ENCODE measurements at regions not wholly inside any gene's neighbourhood (a gene's known extent, or its start where the extent isn't known, plus 50 kb on each side); places are given as distances from the start of the nearest gene placed in this dataset.

DNA sequence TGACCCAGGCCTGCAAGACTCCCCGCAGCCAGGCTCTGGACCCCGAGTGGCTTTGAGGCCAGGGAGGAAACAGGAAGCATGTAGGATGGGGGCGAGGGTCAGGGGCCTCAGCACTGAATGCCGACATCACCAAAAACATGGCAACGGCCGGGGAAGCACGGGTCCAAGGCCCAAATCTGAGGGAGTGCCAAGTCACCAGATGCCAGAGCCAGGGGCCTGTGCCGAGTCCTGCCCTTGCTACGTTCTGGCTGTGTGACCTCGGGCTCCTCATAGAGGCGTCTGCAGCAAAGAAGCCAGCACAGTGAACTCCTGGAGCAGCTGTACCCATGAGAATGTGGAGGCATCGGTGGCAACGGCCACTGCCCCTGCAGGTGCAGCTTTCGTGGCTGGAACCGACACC is 420.7 kb downstream of the CTTN start:
- no peak for DNase-seq (ENCODE audit: low read depth in 1 of 2, low spot score in 2 of 2)
- Histone ChIP-seq H3K9me3 (replicated peaks) (peaks cover 80% of the 10 kb centered on the region), H3K4me1 (replicated peaks) (no peaks in the 10 kb centered on the region), H3K36me3 (peaks cover 3% of the 10 kb centered on the region; the same call in 1 of the 2 replicates), H3K27me3 (replicated peaks) (no peaks in the 10 kb centered on the region), H3K27ac (no peak overlapping the region), H3K4me3 (no peak overlapping the region)

DNA sequence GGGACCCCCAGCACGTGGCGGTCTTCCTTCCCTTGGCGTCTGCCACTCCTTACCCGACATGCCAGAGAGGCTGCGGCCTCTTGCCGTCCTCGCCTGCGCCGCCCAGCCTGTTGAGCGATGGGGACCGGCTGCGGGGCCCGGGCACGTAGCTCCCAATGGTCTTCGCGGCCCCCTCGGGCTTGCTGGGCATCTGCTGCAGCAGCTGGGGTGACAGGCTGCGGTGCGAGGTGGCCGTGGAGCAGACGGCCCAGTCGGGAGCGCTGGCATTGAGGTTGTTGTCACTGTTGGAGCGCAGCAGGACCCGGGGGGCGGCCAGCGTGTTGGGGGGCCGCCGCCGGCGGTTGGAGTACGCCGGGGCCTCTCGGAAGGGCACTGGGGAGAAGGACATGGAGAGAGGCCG is 422.0 kb downstream of the CTTN start:
- H3K27me3 ChIP-seq (replicated peaks), result no peaks in the 10 kb centered on the region
- no peaks in the 10 kb centered on the region for H3K4me1 ChIP-seq (replicated peaks)
- peaks cover 3% of the 10 kb centered on the region; the same call in 1 of the 2 replicates for H3K36me3 ChIP-seq
- DNase-seq (ENCODE audit: low read depth in 1 of 2, low spot score in 2 of 2), result no peak
- no peak overlapping the region for H3K4me3 ChIP-seq
- peaks cover 75% of the 10 kb centered on the region for H3K9me3 ChIP-seq (replicated peaks)
- H3K27ac ChIP-seq, result no peak overlapping the region

DNA sequence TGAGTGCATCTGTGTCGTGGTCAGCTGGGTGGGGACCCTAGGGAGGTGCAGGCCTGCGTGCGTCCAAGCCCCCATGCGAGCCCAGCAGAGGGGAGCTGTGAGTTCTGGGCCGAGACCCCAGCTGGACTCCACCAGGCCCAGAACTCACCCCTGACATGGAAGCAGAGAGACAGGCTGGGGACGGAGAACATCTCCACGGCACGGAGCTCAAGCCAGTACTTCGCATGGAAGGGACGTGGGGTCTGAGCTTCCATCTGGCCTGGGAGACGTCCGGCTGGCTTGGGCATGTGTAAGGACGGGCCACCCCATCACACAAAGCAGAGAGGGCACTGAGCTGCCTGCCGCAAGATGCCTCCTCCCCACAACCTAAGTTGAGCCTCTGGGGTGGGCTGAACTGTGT is 422.4 kb downstream of the CTTN start:
- no peak for DNase-seq (ENCODE audit: low read depth in 1 of 2, low spot score in 2 of 2)
- H3K36me3 ChIP-seq, result peaks cover 3% of the 10 kb centered on the region; the same call in 1 of the 2 replicates
- H3K27ac ChIP-seq, result no peak overlapping the region
- no peak overlapping the region for H3K4me3 ChIP-seq
- H3K9me3 ChIP-seq (replicated peaks), result peaks cover 71% of the 10 kb centered on the region
- no peaks in the 10 kb centered on the region for H3K27me3 ChIP-seq (replicated peaks)
- no peaks in the 10 kb centered on the region for H3K4me1 ChIP-seq (replicated peaks)

DNA sequence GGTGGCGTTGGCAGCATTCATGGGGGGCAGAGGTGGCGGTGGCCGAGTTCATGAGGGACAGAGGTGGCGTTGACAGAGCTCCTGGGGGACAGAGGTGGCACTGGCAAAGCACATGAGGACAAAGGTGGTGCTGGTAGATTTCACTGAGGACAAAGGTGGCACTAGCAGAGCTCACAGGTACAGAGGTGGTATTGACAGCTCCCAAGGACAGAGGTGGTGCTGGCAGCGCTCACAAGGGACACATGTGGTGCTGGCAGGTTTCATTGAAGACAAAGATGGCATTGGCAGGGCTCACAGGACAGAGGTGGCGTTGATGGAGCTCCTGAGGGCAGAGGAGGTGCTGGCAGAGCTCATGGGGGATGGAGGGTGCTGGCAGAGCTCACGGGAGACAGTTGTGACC is 425.4 kb downstream of the CTTN start:
- Histone ChIP-seq H3K9me3 (replicated peaks) (peaks cover 63% of the 10 kb centered on the region), H3K36me3 (peaks cover 3% of the 10 kb centered on the region; the same call in 1 of the 2 replicates), H3K27me3 (replicated peaks) (no peaks in the 10 kb centered on the region), H3K4me1 (replicated peaks) (no peaks in the 10 kb centered on the region), H3K4me3 (no peak overlapping the region), H3K27ac (no peak overlapping the region)
- no peak for DNase-seq (ENCODE audit: low read depth in 1 of 2, low spot score in 2 of 2)

DNA sequence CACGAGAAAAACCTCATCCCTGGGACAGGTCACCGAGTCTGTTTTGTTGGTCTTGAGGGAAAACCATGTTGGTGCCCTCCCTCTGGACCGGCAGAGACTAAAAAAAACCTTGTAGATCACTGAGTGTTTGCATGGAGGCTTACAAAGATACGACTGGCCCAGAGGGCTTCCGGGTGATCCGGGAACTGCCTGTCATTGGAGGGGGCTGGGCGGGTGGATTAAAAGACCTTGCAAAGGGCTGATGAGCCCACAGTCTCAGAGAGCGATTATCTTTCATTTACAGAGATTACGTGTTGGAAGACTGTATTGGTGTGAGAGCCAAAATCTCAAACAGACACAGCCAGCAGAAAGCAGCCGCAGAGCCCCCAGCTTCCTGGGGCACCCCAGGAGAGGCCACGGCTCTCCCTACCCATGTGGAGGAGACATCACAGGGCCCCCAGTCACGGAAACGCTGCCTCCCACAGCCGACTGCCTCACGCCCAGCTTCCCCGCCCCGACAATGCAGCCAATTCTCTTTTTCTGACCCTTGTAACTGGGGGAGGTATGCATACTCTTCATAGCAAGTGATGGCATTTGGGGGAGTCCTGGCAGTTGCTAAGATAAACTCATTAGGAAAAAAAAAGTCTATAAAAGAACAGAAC is 426.4 kb downstream of the CTTN start:
- H3K27ac ChIP-seq, result no peak overlapping the region
- peak in 1 of 2 experiments; percentile 23 for DNase-seq (ENCODE audit: low read depth in 1 of 2, low spot score in 2 of 2)

DNA sequence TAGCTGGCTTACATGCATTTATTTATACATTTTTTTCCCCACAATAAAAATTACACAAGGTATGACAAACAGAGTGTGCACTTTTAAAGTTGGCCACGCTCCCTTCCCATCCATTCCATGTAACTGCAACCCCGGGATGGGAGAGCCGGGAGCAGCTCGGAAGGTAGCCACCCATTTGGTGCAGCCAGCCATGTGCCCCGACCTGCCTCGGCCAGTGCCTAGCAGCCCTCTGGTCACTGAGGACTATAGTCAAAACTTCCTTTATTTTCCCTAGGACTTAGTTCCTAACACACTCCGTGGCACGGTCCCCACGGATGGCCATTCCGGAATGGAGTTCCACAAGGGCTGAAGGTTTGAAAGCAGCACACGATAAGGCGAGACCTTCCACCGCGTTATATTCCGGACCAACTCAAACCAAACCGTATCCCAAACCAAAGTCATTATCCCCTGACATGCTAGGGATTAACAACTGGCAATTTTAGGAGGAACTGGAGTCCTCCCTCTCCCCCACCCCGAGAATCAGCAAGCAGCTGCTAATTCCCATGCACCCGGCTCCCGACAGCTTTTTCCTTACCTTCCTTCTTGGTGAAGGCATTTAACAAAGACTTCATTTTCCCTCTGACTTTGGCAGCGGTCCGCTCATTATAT is 426.4 kb downstream of the SHANK2 start:
- H3K36me3 ChIP-seq, result no peaks in the 10 kb centered on the region
- H3K4me3 ChIP-seq, result peak overlapping the region; percentile 19
- peak in 1 of 2 experiments; percentile 20 for DNase-seq (ENCODE audit: low read depth in 1 of 2, low spot score in 2 of 2)
- H3K27me3 ChIP-seq (replicated peaks), result no peaks in the 10 kb centered on the region
- no peak overlapping the region for H3K27ac ChIP-seq
- H3K9me3 ChIP-seq (replicated peaks), result peaks cover 58% of the 10 kb centered on the region
- no peaks in the 10 kb centered on the region for H3K4me1 ChIP-seq (replicated peaks)

More for the DNA sequence above, 426.4 kb downstream of the CTTN start:
- Histone ChIP-seq H3K4me1 (replicated peaks) (no peaks in the 10 kb centered on the region), H3K9me3 (replicated peaks) (peaks cover 60% of the 10 kb centered on the region), H3K36me3 (0 out of 2 replicates have a peak, but pooled peaks cover 3% of the 10 kb centered on the region), H3K27me3 (replicated peaks) (no peaks in the 10 kb centered on the region), H3K4me3 (no peak overlapping the region)

DNA sequence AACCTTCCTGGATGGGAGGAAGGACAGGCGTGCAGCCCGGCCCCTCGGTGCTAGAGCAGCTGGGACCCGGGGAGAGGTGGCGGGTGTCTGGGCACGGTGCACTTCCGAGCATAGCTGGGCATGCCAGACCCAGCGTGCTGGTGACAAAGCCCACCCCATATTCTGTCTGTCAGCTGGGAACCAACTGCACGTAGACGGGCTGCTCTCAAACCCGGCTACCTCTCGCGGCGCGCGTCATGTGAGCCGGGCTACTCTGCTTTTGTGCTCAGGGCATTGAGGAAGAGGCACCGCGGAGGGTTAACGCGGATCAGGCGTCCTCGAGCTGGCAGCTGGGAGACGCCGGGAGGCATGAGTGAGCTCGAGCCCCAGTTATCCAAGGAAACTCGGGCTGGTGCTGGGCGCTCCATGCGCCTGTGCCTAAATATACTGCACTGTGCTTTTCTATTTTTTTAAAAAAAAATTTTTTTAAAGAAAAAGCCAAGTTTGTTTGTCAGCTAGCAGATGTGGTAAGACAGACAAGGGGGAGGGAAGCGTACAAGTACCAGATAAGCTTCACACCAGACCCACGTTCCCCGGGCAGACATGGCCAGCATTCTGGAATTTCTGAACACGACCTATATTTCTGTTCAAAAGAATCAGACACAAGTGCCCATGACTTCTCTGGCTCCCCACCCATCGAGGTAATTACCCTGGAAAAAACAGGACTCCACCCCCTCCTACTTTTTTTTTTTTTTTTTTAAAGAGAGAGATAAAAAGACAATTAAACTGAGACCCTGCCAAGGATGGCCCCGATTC is 425.6 kb downstream of the SHANK2 start:
- no peaks in the 10 kb centered on the region for H3K4me1 ChIP-seq (replicated peaks)
- H3K36me3 ChIP-seq, result no peaks in the 10 kb centered on the region
- no peaks in the 10 kb centered on the region for H3K27me3 ChIP-seq (replicated peaks)
- peak overlapping the region; percentile 19 for H3K4me3 ChIP-seq
- DNase-seq (ENCODE audit: low read depth in 1 of 2, low spot score in 2 of 2), result no peak
- no peak overlapping the region for H3K27ac ChIP-seq
- peaks cover 58% of the 10 kb centered on the region for H3K9me3 ChIP-seq (replicated peaks)

DNA sequence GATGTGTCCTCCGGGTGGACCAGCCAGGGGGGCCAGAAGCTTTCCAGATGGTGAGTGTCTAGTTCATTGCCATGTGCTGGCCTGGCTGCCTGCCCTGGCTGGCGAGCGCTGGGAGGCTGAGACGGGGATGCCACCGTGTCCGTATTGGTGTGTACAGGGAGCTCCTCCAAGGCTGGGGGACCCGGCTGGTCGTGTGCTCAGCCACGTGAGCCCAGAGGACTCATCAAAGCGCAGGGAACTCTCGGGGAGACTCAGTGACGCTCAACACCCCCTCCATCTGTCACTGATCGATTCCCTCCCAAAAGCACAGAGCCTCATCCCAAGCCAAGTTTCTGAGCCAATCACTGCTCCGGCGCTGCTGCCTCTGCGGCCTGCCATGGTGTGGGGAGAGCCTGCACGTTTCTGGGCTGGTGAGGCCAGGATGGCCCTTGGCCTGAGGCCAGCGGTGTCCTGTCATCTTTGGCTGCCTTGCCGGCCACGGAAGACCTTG is 423.7 kb downstream of the SHANK2 start:
- Histone ChIP-seq H3K27me3 (replicated peaks) (no peaks in the 10 kb centered on the region), H3K4me3 (no peak overlapping the region), H3K9me3 (replicated peaks) (peaks cover 72% of the 10 kb centered on the region), H3K4me1 (replicated peaks) (no peaks in the 10 kb centered on the region), H3K36me3 (no peaks in the 10 kb centered on the region), H3K27ac (no peak overlapping the region)
- DNase-seq (ENCODE audit: low read depth in 1 of 2, low spot score in 2 of 2), result no peak

DNA sequence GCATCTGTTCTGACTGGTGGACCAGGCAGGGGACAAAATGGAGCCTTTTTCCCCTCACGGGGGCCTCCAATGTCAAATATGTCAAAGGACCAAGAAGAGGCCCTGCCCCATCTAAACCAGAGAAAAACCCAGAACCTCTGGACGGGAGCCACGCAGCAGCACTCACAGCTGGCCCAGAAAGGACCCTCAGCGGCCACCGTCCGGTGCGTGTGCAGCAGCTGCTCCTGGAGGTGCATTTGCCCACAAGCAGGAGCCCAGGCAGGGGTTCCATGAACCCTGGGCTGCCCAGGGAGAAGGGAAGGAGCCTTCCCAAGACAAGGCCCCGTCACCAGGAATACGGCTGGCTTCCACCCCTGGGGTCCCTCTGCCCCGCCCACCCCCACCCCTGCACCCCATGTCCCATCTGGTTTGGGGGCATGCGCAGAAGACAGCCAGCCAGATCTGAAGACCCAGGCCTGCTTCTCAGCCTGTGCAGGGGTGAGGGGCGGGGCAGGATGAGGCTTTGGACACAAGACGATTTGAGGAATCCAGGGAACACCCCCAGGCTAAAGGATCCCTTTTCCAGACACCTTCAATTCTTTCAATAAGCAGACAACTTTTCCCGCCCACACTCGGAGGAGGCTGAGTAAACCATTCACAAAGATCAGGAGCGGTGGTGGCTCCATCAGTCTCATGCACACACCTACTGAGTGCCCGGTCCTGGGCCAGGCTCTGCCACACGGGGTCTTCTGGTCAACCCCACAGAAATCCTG is 423.1 kb downstream of the SHANK2 start:
- DNase-seq (ENCODE audit: low read depth in 1 of 2, low spot score in 2 of 2), result no peak
- no peaks in the 10 kb centered on the region for H3K36me3 ChIP-seq
- no peaks in the 10 kb centered on the region for H3K4me1 ChIP-seq (replicated peaks)
- H3K4me3 ChIP-seq, result no peak overlapping the region
- peaks cover 73% of the 10 kb centered on the region for H3K9me3 ChIP-seq (replicated peaks)
- H3K27ac ChIP-seq, result no peak overlapping the region
- H3K27me3 ChIP-seq (replicated peaks), result no peaks in the 10 kb centered on the region

DNA sequence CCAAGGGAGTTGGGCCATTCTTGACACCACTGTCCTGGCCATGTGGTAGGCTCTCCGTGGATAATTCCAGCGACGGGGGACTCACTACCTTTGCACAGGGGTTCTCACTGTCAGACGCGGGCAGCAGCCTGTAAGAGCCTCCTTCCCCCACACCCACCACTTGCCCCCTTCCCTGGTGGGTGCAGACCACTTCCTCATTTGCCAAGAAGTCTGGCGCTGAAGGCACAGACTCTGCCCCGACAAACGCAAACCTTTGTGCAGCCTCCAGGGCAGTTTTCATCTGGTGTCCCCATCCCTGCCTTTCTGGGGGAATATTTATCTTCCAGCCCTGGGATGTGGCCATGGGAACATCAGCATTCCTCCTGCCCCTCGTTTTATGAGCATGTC is 422.5 kb downstream of the SHANK2 start:
- Histone ChIP-seq H3K27ac (no peak overlapping the region), H3K27me3 (replicated peaks) (no peaks in the 10 kb centered on the region), H3K4me1 (replicated peaks) (no peaks in the 10 kb centered on the region), H3K36me3 (no peaks in the 10 kb centered on the region), H3K9me3 (replicated peaks) (peaks cover 74% of the 10 kb centered on the region), H3K4me3 (no peak overlapping the region)
- DNase-seq (ENCODE audit: low read depth in 1 of 2, low spot score in 2 of 2), result no peak

DNA sequence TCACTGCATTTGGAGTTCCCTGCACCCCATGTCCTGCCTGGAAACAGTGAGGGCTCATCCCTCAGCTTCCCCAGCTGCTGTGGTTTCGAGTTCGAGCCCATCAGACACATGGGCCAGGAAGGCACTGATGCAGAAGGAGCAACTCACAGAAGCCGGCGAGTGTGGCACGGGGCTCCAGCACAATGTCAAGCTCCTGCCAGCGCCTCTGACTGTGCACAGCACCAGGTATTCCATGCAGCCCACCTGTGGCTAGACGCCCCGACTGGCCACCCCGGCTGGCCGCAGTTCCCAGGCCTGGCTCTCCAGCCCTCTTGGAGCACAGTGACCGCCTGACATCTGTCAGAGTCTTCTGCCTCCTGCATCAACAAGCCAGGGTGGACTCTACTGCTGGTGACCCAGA is 419.4 kb downstream of the SHANK2 start:
- Histone ChIP-seq H3K4me1 (replicated peaks) (peaks cover 8% of the 10 kb centered on the region; the same call in 1 of the 2 replicates), H3K36me3 (no peaks in the 10 kb centered on the region), H3K27ac (no peak overlapping the region), H3K9me3 (replicated peaks) (peaks cover 90% of the 10 kb centered on the region), H3K4me3 (no peak overlapping the region), H3K27me3 (replicated peaks) (no peaks in the 10 kb centered on the region)
- DNase-seq (ENCODE audit: low read depth in 1 of 2, low spot score in 2 of 2), result no peak

DNA sequence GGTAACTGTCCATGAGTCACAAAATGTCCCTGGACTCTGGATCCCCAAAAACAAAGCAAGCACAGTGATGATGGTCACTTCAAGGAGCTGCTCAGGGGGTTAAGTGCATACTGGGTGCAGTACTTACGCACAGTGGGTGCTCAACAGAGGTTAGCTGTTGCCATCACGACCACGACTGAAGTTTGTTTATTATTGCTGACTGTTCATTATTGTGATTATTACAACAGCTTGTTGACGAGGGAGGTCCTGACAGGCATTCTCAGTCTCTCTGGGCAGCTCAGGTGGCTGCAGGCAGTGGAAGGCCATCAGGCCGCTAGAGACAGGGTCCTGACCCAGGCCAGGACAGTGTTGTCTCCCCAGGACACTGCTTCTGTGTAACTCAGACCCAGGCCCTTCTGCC is 418.8 kb downstream of the SHANK2 start:
- H3K4me1 ChIP-seq (replicated peaks), result peaks cover 8% of the 10 kb centered on the region; the same call in 1 of the 2 replicates
- H3K9me3 ChIP-seq (replicated peaks), result peaks cover 92% of the 10 kb centered on the region
- no peaks in the 10 kb centered on the region for H3K27me3 ChIP-seq (replicated peaks)
- H3K4me3 ChIP-seq, result no peak overlapping the region
- H3K27ac ChIP-seq, result no peak overlapping the region
- DNase-seq (ENCODE audit: low read depth in 1 of 2, low spot score in 2 of 2), result no peak
- no peaks in the 10 kb centered on the region for H3K36me3 ChIP-seq

DNA sequence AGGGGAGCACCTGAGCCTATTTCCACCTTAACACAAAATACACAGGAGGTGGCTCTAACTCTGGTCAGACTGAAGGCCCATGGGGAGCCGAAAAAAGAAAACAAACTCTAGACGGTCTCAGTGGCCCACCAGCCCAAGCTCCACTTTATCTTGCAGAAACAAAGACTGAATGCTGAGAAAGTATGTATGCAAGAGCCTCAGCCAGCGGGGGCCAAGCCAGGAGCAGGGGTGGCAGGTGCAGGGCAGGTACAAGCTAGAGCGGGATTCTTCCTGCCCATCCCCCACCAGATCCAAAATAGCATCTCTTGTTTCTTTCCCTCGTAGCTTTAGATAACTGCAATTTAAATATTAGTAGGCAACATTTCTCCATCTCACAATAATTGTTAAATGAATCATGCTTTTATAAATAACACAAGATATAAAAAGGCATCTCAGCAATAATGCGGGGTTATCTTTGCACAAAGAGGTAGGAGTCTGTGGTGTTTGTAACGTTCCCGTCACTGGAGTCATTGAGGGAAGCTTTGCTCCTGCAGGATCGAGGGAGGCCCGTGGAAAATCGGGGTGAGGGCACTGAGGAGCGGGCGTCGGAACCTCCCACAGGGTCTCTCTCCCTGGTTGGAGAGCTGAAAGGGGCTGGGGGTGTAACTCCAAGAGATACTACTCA is 418.0 kb downstream of the SHANK2 start:
- Histone ChIP-seq H3K4me1 (replicated peaks) (peaks cover 8% of the 10 kb centered on the region; the same call in 1 of the 2 replicates), H3K27ac (no peak overlapping the region), H3K36me3 (no peaks in the 10 kb centered on the region), H3K9me3 (replicated peaks) (peaks cover 94% of the 10 kb centered on the region), H3K4me3 (no peak overlapping the region), H3K27me3 (replicated peaks) (no peaks in the 10 kb centered on the region)
- DNase-seq (ENCODE audit: low read depth in 1 of 2, low spot score in 2 of 2), result no peak

Data from SJSA1 (cell line).